CD4-positive, alpha-beta T cell treated with Interleukin-21 for 1 hour (primary cell): ENCODE measurements at regions not wholly inside any gene's neighbourhood (a gene's known extent, or its start where the extent isn't known, plus 50 kb on each side); places are given as distances from the start of the nearest gene placed in this dataset.
"Not testable (repeated sequence)": the region's sequence is repeated elsewhere in the genome, so short reads cannot be mapped to it uniquely, and the experiment has no call there.

Experiments
- DNase-seq: peaks from one replicate; pipeline ENCODE4 v3.0.0-alpha.2; 2020

DNA sequence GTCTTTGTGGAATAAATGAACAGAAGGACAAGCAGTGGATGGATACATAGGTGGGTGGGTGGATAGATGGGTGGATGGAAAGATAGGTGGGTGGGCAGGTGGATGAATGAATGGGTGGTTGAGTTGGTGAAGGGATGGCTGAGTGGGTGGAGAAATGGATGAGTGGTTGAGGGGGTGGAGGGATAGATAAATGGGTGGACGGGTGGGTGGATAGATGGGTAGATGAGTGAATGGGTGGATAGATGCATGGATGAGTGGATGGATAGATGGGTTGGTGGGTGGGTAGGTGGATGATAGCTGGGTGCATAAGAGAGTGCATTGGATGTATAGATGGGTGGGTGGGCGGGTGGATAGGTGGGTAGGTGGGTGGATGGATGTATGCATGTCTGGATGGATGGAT is 63.5 kb downstream of the UNC93B1 start:
- not testable (repeated sequence) for DNase-seq

DNA sequence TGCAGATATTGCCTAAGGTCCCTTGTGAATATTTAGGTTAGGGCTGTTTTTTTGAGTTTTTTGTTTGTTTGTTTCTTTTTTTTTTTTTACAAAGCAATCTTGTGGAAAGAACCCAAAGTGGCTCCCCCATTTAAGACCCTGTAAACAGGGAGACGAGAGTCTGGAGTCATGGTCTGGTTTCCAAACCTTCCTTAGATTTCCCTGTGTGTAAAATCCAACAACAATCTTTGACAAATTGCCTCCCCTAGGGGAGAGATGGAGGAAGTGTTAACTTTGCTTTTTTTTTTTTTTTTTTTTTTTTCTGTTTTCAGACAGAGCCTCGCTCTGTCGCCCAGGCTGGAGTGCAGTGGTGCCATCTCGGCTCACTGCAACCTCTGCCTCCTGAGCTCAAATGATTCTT is 64.9 kb downstream of the UNC93B1 start:
- DNase-seq: not testable (repeated sequence)

DNA sequence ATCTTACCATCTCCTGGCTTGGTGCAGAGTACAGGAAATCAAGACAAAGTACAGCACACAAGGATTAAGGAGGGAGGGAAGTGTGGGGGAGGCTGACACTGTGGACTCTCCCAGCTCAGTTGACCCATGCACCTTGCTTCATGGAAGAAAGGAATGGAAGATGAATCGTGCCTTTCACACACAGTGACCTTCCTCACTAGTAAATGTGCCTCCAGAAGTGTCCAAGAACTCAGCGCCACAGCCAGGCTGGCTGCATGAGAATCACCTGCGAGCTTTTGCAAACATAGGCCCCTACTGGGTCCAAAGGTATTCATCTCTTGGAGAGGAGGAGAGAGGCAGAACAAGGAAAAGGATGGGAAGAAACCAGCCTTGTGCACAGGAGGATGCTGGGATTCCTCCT is 65.5 kb downstream of the UNC93B1 start:
- not testable (repeated sequence) for DNase-seq

DNA sequence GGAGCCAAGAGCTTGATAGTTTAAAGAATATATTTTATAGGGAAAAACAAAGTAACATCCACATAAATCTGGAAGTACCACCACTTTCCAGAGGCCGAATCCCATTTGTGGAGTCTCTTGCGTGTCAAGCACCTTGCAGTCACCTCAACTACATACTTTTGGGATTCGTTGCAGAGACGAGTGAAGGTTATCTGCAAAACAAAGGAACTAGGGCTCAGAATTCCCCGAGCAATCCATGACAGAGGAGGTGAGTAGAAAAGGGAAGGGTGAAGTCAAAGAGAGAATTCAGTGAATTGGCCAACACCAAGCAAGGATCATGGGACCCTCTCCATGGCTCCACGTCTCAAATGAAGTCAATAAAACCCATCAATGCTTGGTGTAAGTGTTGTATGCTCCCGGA is 80.3 kb downstream of the UNC93B1 start:
- not testable (repeated sequence) for DNase-seq

DNA sequence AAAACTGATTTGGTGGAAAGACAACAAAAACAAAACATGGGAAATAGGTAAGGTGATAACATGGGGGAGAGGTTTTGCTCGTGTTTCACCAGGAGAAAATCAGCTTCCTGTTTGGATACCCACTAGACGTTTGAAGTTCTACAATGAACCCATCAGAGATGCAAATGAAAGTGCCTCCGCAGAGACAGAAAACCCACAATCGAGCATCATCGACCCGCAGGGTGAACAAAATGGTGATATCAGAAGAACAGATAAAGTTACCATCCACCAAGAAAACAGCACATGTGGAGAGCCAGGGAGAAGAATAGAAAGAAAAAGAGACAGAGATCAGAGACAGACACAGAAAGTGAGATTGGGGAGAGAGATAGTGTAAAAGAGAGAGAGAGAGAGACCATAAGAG is 83.4 kb downstream of the UNC93B1 start:
- peak; percentile 27 for DNase-seq

DNA sequence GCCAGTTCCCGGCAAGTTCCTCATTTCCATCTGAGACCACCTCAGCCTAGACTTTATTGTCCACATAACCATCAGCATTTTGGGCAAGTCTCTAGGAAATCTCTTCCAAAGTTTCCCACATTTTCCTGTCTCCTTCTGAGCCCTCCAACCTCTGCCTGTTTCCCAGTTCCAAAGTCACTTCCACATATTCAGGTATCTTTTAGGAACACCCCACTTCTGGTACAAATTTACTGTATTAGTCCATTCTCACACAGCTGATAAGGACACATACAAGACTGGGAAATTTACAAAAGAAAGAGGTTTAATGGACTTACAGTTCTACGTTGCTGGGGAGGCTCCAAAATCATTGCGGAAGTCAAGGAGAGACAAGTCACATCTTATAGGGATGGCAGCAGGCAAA is 91.7 kb downstream of the UNC93B1 start:
- DNase-seq: not testable (repeated sequence)

DNA sequence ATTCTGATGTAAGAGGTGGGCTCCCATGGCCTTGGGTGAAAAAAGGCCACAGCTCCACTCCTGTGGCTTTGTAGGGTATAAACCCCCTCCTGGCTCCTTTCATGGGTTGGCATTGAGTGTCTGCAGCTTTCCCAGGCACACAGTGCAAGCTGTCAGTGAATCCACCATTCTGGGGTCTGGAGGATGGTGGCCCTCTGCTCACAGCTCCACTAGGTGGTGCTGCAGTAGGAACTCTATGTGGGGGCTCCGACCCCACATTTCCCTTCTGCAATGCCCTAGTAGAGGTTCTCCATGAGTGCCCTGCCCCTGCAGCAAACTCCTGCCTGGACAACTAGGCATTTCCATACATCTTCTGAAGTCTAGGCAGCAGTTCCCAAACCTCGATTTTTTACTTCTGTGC is 92.7 kb downstream of the UNC93B1 start:
- DNase-seq: not testable (repeated sequence)

DNA sequence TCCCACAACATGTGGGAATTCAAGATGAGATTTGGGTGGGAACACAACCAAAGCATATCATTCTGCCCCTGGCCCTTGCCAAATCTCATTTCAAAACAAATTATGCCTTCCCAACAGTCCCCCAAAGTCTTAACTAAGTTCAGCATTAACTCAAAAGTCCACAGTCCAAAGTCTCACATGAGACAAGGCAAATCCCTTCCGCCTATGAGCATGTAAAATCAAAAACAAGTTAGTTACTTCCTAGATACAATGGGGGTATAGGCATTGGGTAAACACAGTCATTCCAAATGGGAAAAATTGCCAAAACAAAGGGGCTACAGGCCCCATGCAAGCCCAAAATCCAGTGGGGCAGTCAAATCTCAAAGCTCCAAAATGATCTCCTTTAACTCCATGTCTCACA is 93.1 kb downstream of the UNC93B1 start:
- not testable (repeated sequence) for DNase-seq

DNA sequence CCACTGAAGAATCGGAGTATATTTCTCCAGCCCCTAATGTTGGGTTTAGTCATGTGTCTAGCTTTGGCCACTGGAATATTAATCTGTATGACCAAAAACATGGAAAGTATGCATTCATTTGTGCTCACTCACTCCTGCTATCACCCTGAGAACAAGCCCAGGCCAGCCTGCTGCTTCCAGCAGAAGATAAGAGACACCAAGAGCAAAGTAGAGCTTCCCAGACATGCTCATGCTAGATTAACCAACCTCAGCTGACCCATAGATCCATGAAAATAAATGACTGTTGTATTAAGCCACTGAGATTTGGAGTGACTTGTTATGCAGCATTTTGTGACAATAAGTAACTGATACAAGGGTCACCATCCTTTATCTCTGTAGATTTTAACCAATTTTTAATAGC is 96.9 kb downstream of the UNC93B1 start:
- DNase-seq: not testable (repeated sequence)

DNA sequence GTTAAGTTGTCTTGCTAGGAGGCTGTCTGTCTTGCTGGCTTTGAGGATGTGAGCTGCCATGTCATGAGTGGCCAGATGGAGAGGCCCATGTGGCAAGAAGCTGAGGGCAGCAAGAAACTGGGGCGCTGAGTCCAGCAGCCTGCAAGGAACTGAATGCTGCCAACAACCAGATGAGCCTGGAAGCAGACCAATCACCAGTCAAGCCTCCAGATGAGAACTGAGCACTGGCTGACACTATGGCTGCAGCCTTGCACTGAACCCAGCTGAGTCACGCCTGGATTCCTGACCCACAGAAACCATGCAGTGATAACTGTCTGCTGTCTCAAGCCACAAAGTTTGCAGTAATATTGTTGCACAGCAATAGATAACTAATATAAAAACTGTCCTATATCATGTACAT is 104.4 kb downstream of the UNC93B1 start:
- DNase-seq: not testable (repeated sequence)

DNA sequence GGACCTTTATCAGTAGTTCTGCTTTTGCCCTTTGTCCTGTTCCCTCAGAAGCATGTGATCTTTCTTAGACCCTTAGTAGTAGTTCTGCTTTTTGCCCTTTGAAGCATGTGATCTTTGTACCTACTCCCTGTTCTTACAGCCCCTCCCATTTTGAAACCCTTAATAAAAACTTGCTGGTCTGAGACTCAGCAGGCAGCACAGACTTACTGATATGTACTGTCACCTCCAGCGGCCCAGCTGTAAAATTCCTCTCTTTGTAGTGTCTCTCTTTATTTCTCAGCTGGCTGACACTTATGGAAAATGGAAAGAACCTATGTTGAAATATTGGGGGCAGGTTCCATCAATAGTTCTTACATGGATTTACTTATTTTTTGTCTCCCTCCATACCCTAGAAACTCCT is 110.4 kb downstream of the UNC93B1 start:
- DNase-seq: not testable (repeated sequence)

DNA sequence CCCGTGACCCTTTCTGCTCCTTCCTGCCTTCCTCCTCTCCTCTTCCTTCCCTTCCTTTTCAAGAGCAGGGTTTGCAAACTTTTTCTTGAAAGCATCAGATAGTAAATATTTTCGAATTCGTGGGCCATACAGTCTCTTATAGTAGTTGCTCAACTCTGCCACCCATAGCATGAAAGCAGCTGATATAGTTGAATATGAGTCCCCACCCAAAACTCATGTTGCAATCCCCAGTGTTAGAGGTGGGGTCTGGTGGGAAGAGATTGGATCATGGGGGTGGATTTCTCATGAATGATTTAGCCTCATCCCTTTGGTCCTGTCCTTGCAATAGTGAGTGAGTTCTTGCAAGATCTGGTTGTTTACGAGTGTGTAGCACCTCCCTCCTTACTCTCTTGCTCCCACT is 114.3 kb downstream of the UNC93B1 start:
- DNase-seq: not testable (repeated sequence)

DNA sequence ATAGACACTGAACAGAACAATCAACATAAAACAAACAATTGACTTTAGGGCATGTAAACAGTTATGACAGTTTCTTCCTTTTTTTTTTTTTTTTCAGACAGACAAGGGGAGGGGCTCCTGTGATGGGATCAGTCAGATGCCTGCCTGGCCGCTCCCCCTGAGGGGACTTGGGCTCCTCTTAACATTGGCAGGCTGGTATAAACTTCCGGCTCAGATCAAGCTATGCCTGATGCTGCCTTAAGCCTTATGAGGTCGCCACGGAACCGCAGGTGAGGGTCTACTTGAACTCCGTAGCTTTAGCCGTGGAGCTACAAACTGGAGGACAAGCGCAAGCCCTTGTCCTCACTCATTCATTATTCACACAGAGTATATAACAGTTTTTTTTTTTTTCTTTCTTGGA is 115.8 kb downstream of the UNC93B1 start:
- DNase-seq: peak; percentile 53

DNA sequence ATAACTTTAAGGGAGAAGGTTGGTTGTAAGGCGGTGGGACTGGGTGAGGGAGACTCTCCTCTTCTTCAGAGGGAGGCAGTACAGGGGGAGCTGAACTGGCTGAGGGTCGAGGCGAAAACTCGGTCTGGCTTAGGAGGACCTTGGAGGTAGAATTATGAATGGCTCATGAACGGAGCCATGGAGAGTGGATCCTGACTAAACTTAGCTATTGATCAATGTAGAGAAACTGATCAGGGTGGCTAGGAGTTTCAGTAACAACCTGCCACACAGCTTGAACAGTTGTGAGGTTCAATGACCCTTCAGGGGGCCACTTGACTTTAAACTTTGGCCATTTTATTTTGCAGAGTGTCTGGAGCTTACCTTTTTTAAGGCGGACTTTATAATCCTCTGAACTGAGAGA is 117.2 kb downstream of the UNC93B1 start:
- not testable (repeated sequence) for DNase-seq

DNA sequence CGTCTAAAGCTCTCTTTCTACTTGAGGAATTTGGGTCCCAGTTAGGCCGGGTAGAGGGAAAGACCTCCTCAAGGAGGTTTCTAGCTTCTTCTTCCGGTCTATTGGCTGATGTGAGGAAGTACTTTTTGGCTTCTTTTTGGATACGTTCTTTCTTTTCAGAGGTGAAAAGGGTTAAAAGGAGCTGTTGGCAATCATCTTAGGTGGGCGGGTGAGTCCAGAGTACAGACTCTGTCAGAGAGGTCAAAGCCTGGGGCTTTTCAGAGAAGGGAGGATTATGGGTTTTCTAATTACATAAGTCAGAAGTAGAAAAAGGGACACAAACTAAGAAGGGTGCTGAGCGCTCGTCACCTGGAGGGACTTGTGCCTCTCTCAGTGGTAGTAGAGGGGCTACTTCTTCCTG is 117.7 kb downstream of the UNC93B1 start:
- peak; percentile 4 for DNase-seq

DNA sequence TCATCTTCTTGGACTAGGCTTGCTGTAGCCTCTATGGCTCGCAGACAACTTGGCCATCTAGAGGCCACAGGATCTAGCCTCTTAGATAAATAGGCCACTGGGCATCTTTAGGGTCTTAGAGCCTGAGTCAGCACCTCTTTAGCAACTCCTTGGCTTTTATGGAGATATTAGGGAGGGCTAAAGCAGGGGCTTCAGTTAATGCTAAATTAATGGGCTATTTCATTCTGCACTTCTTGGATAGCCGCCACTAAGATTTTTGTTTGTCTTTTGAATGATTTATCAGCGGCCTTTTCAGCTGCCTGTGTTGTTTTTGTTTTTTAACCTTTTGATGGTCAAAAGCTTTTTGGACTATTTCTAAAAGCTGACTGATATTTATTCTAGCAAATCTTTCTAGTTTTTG is 118.3 kb downstream of the UNC93B1 start:
- DNase-seq: not testable (repeated sequence)

DNA sequence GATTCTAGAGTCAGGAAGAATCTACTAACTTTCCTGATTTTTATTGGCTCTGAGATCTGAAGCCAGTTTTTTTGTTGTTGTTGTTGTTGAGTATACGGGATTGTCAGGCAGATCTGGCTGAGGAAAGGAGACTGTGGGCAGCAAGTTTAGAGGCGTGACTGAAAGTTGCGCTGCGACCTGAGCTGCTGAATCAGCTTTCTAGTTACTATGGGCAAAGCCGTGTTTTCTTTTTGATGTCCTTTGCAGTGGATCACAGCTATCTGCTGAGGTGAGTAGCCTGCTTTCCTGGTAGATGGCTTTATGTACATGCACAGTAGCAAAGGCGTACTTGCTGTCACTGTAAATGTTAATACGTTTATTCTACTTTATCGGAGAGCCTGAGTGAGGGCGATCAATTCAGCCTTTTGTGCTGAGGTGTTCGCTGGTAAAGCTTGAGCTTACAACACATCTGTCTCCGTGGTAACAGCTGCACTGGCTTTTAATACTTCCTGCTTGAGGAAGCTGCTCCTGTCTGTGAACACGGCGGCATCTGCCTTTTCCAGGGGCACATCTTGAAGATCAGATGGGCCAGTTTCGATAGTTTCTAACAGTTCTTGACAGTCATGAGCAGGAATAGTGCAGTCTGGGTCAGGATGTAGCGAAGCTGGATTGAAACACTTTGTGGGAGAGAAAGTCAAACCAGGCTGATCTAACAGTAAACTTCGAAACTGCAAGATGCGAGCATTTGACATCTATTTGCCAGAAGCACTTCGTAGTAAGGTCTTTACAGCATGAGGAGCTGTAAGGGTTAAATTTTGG is 118.9 kb downstream of the UNC93B1 start:
- DNase-seq: peak; percentile 60

DNA sequence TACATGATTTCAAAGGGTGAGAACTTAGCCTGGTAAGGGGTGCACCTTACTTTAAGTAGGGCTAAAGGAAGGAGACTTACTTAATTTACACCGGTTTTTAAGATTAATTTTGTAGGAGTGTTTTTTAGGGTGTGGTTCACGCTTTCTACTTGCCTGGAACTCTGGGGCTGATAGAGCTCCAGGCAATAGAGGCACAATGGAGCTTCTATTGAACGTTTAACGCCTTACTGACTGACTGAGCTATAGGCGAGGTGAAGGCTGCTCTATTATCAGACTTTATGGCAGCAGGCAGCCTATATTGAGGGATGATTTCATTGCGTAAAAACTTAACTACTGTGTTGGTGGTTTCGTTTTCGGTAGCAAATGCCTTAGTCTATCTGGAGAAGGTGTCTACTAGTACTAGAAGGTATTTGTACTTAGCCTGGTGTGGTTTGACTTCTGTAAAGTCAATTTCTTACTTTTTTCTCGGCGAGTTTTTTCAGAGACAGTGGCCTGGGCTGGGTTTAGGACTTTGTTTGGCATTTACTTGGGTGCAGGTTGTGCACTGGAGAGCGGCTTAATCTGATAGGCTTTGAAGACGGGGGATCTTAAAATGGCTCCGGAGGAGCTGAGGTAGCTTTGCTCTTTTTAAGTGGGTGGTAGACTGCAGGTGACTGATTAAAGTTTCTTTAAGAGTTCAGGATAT is 119.7 kb downstream of the UNC93B1 start:
- DNase-seq: peak; percentile 42

DNA sequence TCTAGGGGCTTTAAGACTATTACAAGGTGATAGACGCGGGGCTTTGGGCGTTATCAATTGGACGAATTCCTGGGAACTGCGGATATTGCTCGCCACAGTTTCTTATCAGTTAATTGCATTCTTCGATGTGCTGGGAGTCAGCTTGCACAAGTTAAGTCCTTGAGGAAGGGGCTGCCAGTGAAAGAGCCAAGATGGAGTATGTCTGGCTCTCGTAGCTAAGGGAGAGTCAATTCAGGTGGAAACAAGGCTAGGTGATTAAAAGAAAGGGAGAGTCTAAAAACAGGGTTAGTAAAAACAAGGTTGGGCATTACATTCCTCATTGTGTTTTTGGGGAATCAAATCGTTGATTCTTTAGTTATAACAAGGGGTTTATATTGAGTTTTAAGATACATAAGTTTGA is 121.6 kb downstream of the UNC93B1 start:
- DNase-seq: not testable (repeated sequence)

DNA sequence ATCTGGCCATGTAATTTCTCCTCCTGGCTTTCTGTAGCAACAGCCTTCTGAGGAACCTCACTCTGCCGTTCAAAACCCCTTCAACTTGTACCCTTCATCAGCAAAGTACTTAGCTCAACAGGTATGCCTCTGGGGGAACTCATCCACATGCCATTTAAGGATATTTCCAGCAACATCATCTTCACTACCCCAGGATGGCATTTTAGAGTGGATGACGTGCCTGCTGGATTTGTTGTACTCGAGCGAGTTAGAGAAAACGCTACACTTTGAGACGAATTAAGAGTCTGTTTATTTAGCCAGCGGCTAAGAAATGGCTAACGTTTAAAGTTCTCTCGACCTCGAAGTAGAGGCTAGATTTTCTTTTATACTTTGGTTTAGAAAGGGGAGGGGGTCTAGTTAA is 122.1 kb downstream of the UNC93B1 start:
- DNase-seq: not testable (repeated sequence)

DNA sequence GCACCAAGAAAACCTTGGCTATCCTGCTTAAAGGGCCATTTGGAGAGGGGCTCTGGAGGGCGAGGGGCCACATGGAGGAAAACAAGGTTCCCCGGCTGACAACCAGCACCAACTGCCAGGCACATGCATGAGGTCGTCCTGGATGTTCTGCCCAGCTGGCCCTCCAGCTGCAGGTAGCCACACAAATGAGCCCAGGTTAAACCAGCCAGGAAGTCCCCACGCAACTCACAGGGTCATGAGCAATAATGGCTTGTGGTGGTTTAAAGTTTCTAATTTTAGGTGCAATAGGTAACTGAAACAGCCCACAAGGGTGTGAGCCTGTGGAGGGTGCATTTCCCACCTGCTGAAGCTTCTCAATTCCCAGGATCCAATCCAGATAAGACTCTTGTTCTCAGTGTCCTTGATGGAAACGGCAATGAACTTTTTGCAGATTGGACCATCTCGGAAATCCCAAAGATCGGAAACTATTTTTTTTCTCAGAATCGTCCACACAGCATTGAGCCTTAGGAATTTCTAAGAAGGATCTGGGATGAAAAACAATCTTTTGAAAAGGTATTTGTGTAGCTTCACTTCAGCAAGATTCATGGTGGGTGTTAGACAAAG is 123.2 kb downstream of the UNC93B1 start:
- not testable (repeated sequence) for DNase-seq

DNA sequence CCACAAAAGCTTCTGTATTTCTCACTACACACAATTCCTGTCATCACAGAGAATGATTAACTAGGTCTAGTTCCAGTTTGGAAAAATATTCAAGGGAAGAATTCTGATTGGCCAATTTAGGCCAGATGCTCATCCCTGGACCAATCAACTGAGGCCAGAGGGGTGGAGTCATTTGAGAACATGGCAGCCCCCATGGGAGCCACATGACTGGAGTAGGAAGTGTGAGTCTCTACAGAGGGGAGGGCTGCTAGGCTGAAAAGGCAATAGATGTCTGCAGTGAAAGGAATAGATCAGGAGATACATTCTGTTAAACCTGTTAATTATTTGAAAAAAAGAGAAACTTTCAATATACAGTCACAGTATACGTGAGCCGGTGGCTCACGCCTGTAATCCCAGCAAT is 125.2 kb downstream of the UNC93B1 start:
- DNase-seq: not testable (repeated sequence)

DNA sequence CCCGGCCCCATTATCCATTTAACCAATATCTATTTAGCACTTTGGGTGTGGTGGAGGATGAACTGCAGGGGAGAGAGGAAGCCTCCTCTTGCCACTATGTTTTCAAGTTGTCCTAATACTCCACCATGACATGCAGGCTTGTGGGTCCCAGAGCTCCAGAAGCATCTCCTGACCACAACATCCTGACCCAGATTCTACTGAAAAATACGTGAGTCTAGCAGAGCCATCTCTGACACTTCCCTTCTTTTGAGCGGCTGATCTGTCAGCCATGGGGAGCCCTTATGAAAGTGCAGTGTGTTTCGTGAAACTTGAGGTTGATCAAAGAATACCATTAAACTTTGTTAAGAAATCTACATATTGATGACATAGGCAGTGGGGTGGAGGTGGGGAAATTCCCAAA is 126.6 kb downstream of the UNC93B1 start:
- DNase-seq: peak; percentile 30

DNA sequence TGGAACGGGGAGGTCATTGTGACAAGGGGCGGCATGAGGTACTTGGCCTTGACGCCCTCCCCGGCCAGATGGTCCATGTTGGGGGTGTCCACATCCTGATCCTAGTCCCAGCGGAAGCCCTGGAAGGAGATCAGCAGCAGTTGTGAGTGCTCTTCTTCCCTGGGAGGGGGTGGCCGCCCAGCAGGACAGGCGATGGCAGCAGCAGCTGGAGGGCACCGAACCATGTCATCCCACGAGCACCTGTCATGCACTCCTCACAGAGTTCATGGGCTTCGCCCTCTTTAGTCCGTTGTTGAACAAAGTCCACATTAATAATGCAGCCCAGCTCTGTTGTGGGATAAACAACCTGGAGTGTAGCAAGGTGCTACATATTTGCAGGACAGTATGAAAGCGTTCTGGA is 130.7 kb downstream of the UNC93B1 start:
- DNase-seq: not testable (repeated sequence)
